GM23248 (cell line): ENCODE measurements at regions not wholly inside any gene's neighbourhood (a gene's known extent, or its start where the extent isn't known, plus 50 kb on each side); places are given as distances from the start of the nearest gene placed in this dataset.

Source experiments
- EZH2 ChIP-seq: fragments of 200-600 bp; sonication (generic); IDR thresholded peaks from 2 replicates; pipeline ENCODE4 v1.6.1; 2018; ENCODE audit warnings: antibody characterized with exemption, mild to moderate bottlenecking; ENCODE audit not compliant: insufficient read depth, poor library complexity, severe bottlenecking
- EZH2phosphoT487 ChIP-seq: fragments of 200-600 bp; sonication (generic); IDR thresholded peaks from 2 replicates; pipeline ENCODE4 v1.6.1; 2018; ENCODE audit warnings: antibody characterized with exemption, moderate library complexity, mild to moderate bottlenecking, low read depth; ENCODE audit not compliant: insufficient read depth

DNA sequence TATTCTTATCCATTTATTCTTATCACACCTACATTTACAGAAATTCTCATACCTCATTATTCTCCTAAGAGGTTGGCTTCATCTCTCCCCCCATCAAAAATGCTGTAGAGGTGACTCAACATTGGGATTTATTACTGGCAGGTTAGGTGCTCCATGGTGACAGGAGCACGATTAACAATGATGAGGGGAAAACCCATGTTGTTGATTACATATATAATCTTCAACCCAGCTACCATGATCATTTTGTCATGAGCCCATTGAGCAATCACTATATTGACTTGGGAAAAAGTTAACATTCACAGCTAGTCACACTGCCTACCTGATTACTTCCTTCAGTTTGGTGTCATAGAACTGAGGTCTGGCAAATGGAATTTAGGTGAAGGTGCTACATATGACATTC, 712.1 kb upstream of the CHRM3 start:
- TF ChIP-seq EZH2 (no peak), EZH2phosphoT487 (no peak)
